ENCODE measurements at regions not wholly inside any gene's neighbourhood (a gene's known extent, or its start where the extent isn't known, plus 50 kb on each side); places are given as distances from the start of the nearest gene placed in this dataset.
"Not testable (repeated sequence)": the region's sequence is repeated elsewhere in the genome, so short reads cannot be mapped to it uniquely, and the experiment has no call there.

DNA sequence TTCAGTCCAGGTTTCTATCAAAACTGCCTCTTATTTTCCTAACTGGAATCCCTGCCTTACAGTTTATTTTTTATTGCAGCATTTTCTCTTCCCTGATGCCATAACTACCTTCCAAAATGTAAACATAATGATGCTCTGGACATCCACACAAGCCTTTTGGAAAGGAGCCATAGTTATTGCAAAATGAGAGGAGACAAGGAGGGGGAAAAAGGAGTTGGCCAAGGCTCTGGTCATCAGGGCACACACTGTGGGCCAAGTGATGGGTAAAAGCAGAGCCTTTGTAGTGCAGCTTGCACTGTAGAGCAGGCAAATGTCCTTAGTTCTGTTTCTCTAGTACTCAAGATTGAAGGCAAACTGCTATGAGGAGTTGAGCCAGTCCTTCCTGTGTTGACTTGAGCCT lies 289.3 kb upstream of the MTPN start (continued):
- TF ChIP-seq JUN (IDR thresholded peaks at IDR 0.05; ENCODE audit: low read depth, low read length) (no peak), EP300 (IDR thresholded peaks at IDR 0.05; ENCODE audit: borderline replicate concordance in 1 of 2, low read depth in 2 of 2, low read length in 2 of 2) (no peak), SP2 (IDR thresholded peaks at IDR 0.05; ENCODE audit: low read length) (no peak), HDAC6 (IDR thresholded peaks at IDR 0.05; ENCODE audit: low read depth, low read length) (no peak)

DNA sequence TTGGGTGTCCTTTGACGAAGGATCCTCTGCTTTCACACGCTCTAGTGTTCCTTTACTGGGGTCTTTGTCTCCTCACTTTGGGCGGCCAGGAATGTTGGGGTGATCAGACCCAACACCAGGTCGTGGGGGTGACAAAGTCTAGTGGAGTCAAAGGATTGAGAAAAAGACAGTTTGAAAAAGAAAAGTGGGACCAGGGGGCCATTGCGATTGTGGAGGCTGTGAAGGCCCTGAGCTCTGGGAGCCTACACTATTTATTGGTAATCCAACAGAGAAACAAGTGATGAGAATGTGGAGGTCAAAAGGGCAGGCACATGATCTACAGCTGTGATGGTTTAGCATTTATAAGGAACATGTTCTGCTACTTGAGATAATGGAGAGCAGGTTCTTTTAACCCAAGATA lies 287.1 kb upstream of the MTPN start:
- H3K79me1 ChIP-seq (ENCODE audit: low read depth, low read length); H3K4me3 ChIP-seq (ENCODE audit: extremely low read depth in 1 of 4, insufficient read depth in 2 of 4, low read depth in 3 of 4, low read length in 4 of 4); H3K4ac ChIP-seq (replicated peaks; ENCODE audit: insufficient read length, low read depth, low read length); POLR2A ChIA-PET (ENCODE audit: partially characterized antibody); H2BK15ac ChIP-seq (ENCODE audit: low read length); H3K56ac ChIP-seq (replicated peaks; ENCODE audit: insufficient read length, low read depth, low read length); H3K4me2 ChIP-seq (ENCODE audit: insufficient read depth in 1 of 2, low read depth in 2 of 2, low read length in 2 of 2); H2BK5ac ChIP-seq (ENCODE audit: low read depth, low read length); H3K79me2 ChIP-seq (ENCODE audit: control insufficient read depth in 1 of 2, insufficient read depth in 2 of 2, low read length in 2 of 2); H3K27ac ChIP-seq (ENCODE audit: low read depth, low read length); H3K23me2 ChIP-seq (ENCODE audit: low read depth, low read length); DNase-seq (ENCODE audit: low read depth in 1 of 2, low spot score in 2 of 2); H2BK120ac ChIP-seq (replicated peaks; ENCODE audit: low read depth, low read length); H3K23ac ChIP-seq (ENCODE audit: insufficient read length); H3K14ac ChIP-seq (ENCODE audit: insufficient read length); H4K8ac ChIP-seq (ENCODE audit: extremely low read depth, insufficient read depth, low read length); H3K9ac ChIP-seq (replicated peaks in 1 of 4; ENCODE audit: extremely low read depth in 1 of 4, low read depth in 3 of 4, low read length in 3 of 4); H2AFZ ChIP-seq (ENCODE audit: low read length); H2BK12ac ChIP-seq (ENCODE audit: low read depth, low read length); FAIRE-seq; H4K5ac ChIP-seq (ENCODE audit: insufficient read length, low read depth, low read length); H2BK20ac ChIP-seq (ENCODE audit: low read length); H3K36me3 ChIP-seq (ENCODE audit: control insufficient read depth in 2 of 4, insufficient read depth in 4 of 4, low read length in 3 of 4); H3K4me1 ChIP-seq (replicated peaks in 1 of 4; ENCODE audit: control insufficient read depth in 3 of 4, insufficient read depth in 4 of 4, low read length in 3 of 4); H4K91ac ChIP-seq (replicated peaks; ENCODE audit: insufficient read length, low read length); H3K27me3 ChIP-seq (replicated peaks in 1 of 4; ENCODE audit: control insufficient read depth in 3 of 4, extremely low read depth in 1 of 4, insufficient read depth in 3 of 4, low read length in 3 of 4); H4K20me1 ChIP-seq (replicated peaks in 1 of 2; ENCODE audit: control insufficient read depth in 1 of 2, insufficient read depth in 2 of 2, low read length in 2 of 2); H2AK5ac ChIP-seq (ENCODE audit: low read depth, low read length); H3K18ac ChIP-seq (ENCODE audit: extremely low read depth, low read length): not testable (repeated sequence)
- 78% methylated on average over 5 of the region's 5 CpGs; no CpG with 5 or more reads in 1 of the 2 experiments for WGBS, 2 experiments (ENCODE audit: extremely low coverage in 1 of 2, insufficient coverage in 1 of 2, insufficient read length in 1 of 2, insufficient replicate concordance in 2 of 2, low coverage in 1 of 2, low lambda C conversion rate in 2 of 2, missing lambda C conversion rate in 1 of 2)
- CTCF ChIA-PET (ENCODE audit: partially characterized antibody): interaction anchor here (0.5 to 1.1 kb wide), 2 partner anchors 15 to 47 kb away, joined by 3 read pairs; no protein-coding TSS in a partner anchor
- peaks cover 22 to 37% of the 10 kb centered on the region in 2 experiments for H3K9me3 ChIP-seq (ENCODE audit: insufficient read depth in 2 of 2, low read depth in 1 of 2, low read length in 1 of 2)
